ENCODE measurements at regions not wholly inside any gene's neighbourhood (a gene's known extent, or its start where the extent isn't known, plus 50 kb on each side); places are given as distances from the start of the nearest gene placed in this dataset.

GRCh38 chr1:29425631-29426030, 189.3 kb downstream of the PTPRU start:
- POLR2A ChIA-PET, result no interaction called here
- no peak overlapping the region for H3K4me3 ChIP-seq (replicated peaks in 1 of 3; ENCODE audit: insufficient read depth in 1 of 3, low read depth in 2 of 3, low read length in 3 of 3)
- no peaks in the 10 kb centered on the region for H3K9me3 ChIP-seq (ENCODE audit: low read length)
- intact Hi-C loops (cut with micrococcal nuclease; ENCODE audit: unreplicated experiment), result no loop called here
- no peak overlapping the region for H3K9ac ChIP-seq (ENCODE audit: insufficient read depth, low read depth, low read length)
- no peak overlapping the region for H2AFZ ChIP-seq (ENCODE audit: low read length)
- in situ Hi-C loops (cut with HindIII; ENCODE audit: extremely low pct_ligation_motif_present, low pct_unique_long_range_greater_than_20kb), result no loop called here
- no peak overlapping the region for H3K4me2 ChIP-seq (ENCODE audit: low read depth, low read length)
- no CpG with 5 or more reads among the region's 2 CpGs for WGBS (ENCODE audit: low lambda C conversion rate)
- H4K20me1 ChIP-seq (ENCODE audit: insufficient read depth, low read length), result no peaks in the 10 kb centered on the region
- H3K36me3 ChIP-seq (replicated peaks in 1 of 2; ENCODE audit: control insufficient read depth in 1 of 2, insufficient read depth in 2 of 2, low read length in 2 of 2), result no peaks in the 10 kb centered on the region
- FAIRE-seq (no peak), ATAC-seq (no peak), DNase-seq (ENCODE audit: low spot score) (no peak)
- CTCF ChIA-PET (ENCODE audit: low intra/inter-chr PET ratio, low total read pairs), result no interaction called here
- H3K4me1 ChIP-seq (ENCODE audit: insufficient read depth, low read length), result no peaks in the 10 kb centered on the region
- no peaks in the 10 kb centered on the region for H3K79me2 ChIP-seq (ENCODE audit: insufficient read depth, low read length)
- no peak overlapping the region for H3K27ac ChIP-seq (ENCODE audit: extremely low read length, insufficient read depth, low read length)
- TF ChIP-seq RNF2 (conservative IDR thresholded peaks at IDR 0.05; ENCODE audit: low read depth) (no peak), ZNF616 (CRISPR knock-in tag; IDR thresholded peaks at IDR 0.05; ENCODE audit: low read depth) (no peak), HMGXB3 (CRISPR knock-in tag; IDR thresholded peaks at IDR 0.05; ENCODE audit: borderline replicate concordance) (no peak), ZNF329 (CRISPR knock-in tag; IDR thresholded peaks at IDR 0.05; ENCODE audit: low read depth) (no peak), ZNF34 (CRISPR knock-in tag; IDR thresholded peaks at IDR 0.05; ENCODE audit: borderline replicate concordance) (no peak), ARHGAP35 (CRISPR knock-in tag; IDR thresholded peaks at IDR 0.05; ENCODE audit: borderline replicate concordance) (no peak), FOXO1 (CRISPR knock-in tag; IDR thresholded peaks at IDR 0.05) (no peak), DR1 (CRISPR knock-in tag; IDR thresholded peaks at IDR 0.05) (no peak), ZNF766 (CRISPR knock-in tag; IDR thresholded peaks at IDR 0.05; ENCODE audit: borderline replicate concordance) (no peak), ZNF337 (CRISPR knock-in tag; IDR thresholded peaks at IDR 0.05; ENCODE audit: borderline replicate concordance, low read depth) (no peak), SMARCE1 (IDR thresholded peaks at IDR 0.05; ENCODE audit: borderline replicate concordance) (no peak), PPARG (CRISPR knock-in tag; conservative IDR thresholded peaks at IDR 0.05) (no peak)
- no peaks in the 10 kb centered on the region for H3K27me3 ChIP-seq (ENCODE audit: control insufficient read depth in 1 of 2, insufficient read depth in 2 of 2, low read length in 2 of 2)
- no TSS peak for BruUV-seq (replicated peaks)
